ENCODE measurements at regions not wholly inside any gene's neighbourhood (a gene's known extent, or its start where the extent isn't known, plus 50 kb on each side); places are given as distances from the start of the nearest gene placed in this dataset.
"Not testable (repeated sequence)": the region's sequence is repeated elsewhere in the genome, so short reads cannot be mapped to it uniquely, and the experiment has no call there.

GRCh38 chr22:42188808-42189447 lies 58.3 kb upstream of the CYP2D6 start:
- Histone ChIP-seq H3K4me1 (ENCODE audit: low read depth) (no peaks in the 10 kb centered on the region), H3K9me3 (ENCODE audit: low read depth) (no peaks in the 10 kb centered on the region), H3K4me3 (no peak overlapping the region), H3K27ac (no peak overlapping the region), H3K27me3 (no peaks in the 10 kb centered on the region), H3K36me3 (no peaks in the 10 kb centered on the region)
- no peak for TF ChIP-seq CTCF (IDR thresholded peaks at IDR 0.05; ENCODE audit: low read depth, low read length)
- no peak for DNase-seq (ENCODE audit: low read depth in 1 of 2, low spot score in 1 of 2)

GRCh38 chr22:42187646-42188045 lies 57.0 kb upstream of the CYP2D6 start:
- DNase-seq (ENCODE audit: low read depth in 1 of 2, low spot score in 1 of 2): no peak
- no peaks in the 10 kb centered on the region for H3K27me3 ChIP-seq
- no peak for TF ChIP-seq CTCF (IDR thresholded peaks at IDR 0.05; ENCODE audit: low read depth, low read length)

GRCh38 chr22:42185915-42186439 lies 55.4 kb upstream of the CYP2D6 start:
- Histone ChIP-seq H3K4me1 (ENCODE audit: low read depth) (no peaks in the 10 kb centered on the region), H3K4me3 (no peak overlapping the region), H3K27me3 (no peaks in the 10 kb centered on the region), H3K9me3 (ENCODE audit: low read depth) (no peaks in the 10 kb centered on the region), H3K36me3 (no peaks in the 10 kb centered on the region), H3K27ac (no peak overlapping the region)
- TF ChIP-seq CTCF (IDR thresholded peaks at IDR 0.05; ENCODE audit: low read depth, low read length): no peak
- DNase-seq (ENCODE audit: low read depth in 1 of 2, low spot score in 1 of 2): no peak

More at GRCh38 chr22:42187646-42188045, 57.0 kb upstream of the CYP2D6 start:
- Histone ChIP-seq H3K27ac (no peak overlapping the region), H3K9me3 (ENCODE audit: low read depth) (no peaks in the 10 kb centered on the region), H3K4me3 (no peak overlapping the region), H3K4me1 (ENCODE audit: low read depth) (no peaks in the 10 kb centered on the region), H3K36me3 (no peaks in the 10 kb centered on the region)

- no peak overlapping the region for H3K4me3 ChIP-seq
- TF ChIP-seq CTCF (IDR thresholded peaks at IDR 0.05; ENCODE audit: low read depth, low read length): no peak
- H3K36me3 ChIP-seq: no peaks in the 10 kb centered on the region
- no peak for DNase-seq (ENCODE audit: low read depth in 1 of 2, low spot score in 1 of 2)
- H3K27me3 ChIP-seq: no peaks in the 10 kb centered on the region
- no peaks in the 10 kb centered on the region for H3K4me1 ChIP-seq (ENCODE audit: low read depth)
- H3K27ac ChIP-seq: no peak overlapping the region
- H3K9me3 ChIP-seq (ENCODE audit: low read depth): no peaks in the 10 kb centered on the region
Observed at GRCh38 chr22:42184852-42185251, 54.2 kb upstream of the CYP2D6 start.

GRCh38 chr22:42183461-42184059 lies 53.0 kb upstream of the CYP2D6 start:
- H3K36me3 ChIP-seq; H3K9me3 ChIP-seq (ENCODE audit: low read depth); H3K27me3 ChIP-seq; H3K4me3 ChIP-seq; H3K27ac ChIP-seq; H3K4me1 ChIP-seq (ENCODE audit: low read depth); DNase-seq (ENCODE audit: low read depth in 1 of 2, low spot score in 1 of 2): not testable (repeated sequence)

- Histone ChIP-seq H3K27me3 (no peaks in the 10 kb centered on the region), H3K4me3 (no peak overlapping the region), H3K9me3 (ENCODE audit: low read depth) (no peaks in the 10 kb centered on the region), H3K4me1 (ENCODE audit: low read depth) (no peaks in the 10 kb centered on the region), H3K27ac (peak overlapping the region; percentile 34), H3K36me3 (no peaks in the 10 kb centered on the region)
- no peak for DNase-seq (ENCODE audit: low read depth in 1 of 2, low spot score in 1 of 2)
- no peak for TF ChIP-seq CTCF (IDR thresholded peaks at IDR 0.05; ENCODE audit: low read depth, low read length)
Observed at GRCh38 chr22:42180349-42180842, 49.8 kb upstream of the CYP2D6 start.
